HUES64 (cell line): ENCODE measurements at regions not wholly inside any gene's neighbourhood (a gene's known extent, or its start where the extent isn't known, plus 50 kb on each side); places are given as distances from the start of the nearest gene placed in this dataset.

Experiments
- H3K27ac ChIP-seq: 2 replicates; pipeline ENCODE4 v1.7.0; 2013; ENCODE audit warnings: low read depth, low read length, inconsistent platforms
- H3K27me3 ChIP-seq: 2 replicates; pipeline ENCODE4 v1.6.1; 2013; ENCODE audit warnings: mild to moderate bottlenecking, low read length; ENCODE audit not compliant: insufficient read depth
- H3K36me3 ChIP-seq: 2 replicates; pipeline ENCODE4 v1.6.1; 2013; ENCODE audit warnings: mild to moderate bottlenecking, low read length; ENCODE audit not compliant: insufficient read depth
- H3K4me1 ChIP-seq: 2 replicates; pipeline ENCODE4 v1.6.1; 2013; ENCODE audit warnings: mild to moderate bottlenecking, low read length, moderate library complexity; ENCODE audit not compliant: insufficient read depth
- H3K4me3 ChIP-seq: 2 replicates; pipeline ENCODE4 v1.5.1; 2013; ENCODE audit warnings: mild to moderate bottlenecking, low read length, moderate library complexity
- H3K9ac ChIP-seq: 2 replicates; pipeline ENCODE4 v1.6.1; 2013; ENCODE audit warnings: mild to moderate bottlenecking, low read depth, low read length
- H3K9me3 ChIP-seq: 2 replicates; pipeline ENCODE4 v1.6.1; 2013; ENCODE audit warnings: low read depth, low read length; ENCODE audit not compliant: insufficient read depth
- WGBS: fragments of 150-250, 120-280 bp; methylation state at CpG from one replicate; pipeline ENCODE4 v1.1.7; 2013; ENCODE audit warnings: missing lambda C conversion rate; 5-methylcytosine and 5-hydroxymethylcytosine counted together

GRCh38 chr6:137728386-137729349 is 138.4 kb upstream of the TNFAIP3 start:
- Histone ChIP-seq H3K4me3 (no peak overlapping the region), H3K27ac (no peak overlapping the region), H3K27me3 (no peaks in the 10 kb centered on the region), H3K9me3 (no peaks in the 10 kb centered on the region), H3K9ac (no peak overlapping the region), H3K4me1 (no peaks in the 10 kb centered on the region), H3K36me3 (no peaks in the 10 kb centered on the region)
- 85% methylated on average over 6 of the region's 6 CpGs for WGBS

GRCh38 chr6:137729866-137730629 is 137.0 kb upstream of the TNFAIP3 start:
- H3K27me3 ChIP-seq: no peaks in the 10 kb centered on the region
- no peaks in the 10 kb centered on the region for H3K9me3 ChIP-seq
- no peaks in the 10 kb centered on the region for H3K36me3 ChIP-seq
- H3K4me1 ChIP-seq: no peaks in the 10 kb centered on the region
- H3K9ac ChIP-seq: no peak overlapping the region
- 87% methylated on average over 6 of the region's 6 CpGs for WGBS
- no peak overlapping the region for H3K27ac ChIP-seq
- H3K4me3 ChIP-seq: no peak overlapping the region

- H3K36me3 ChIP-seq: no peaks in the 10 kb centered on the region
- no peaks in the 10 kb centered on the region for H3K27me3 ChIP-seq
- H3K27ac ChIP-seq: no peak overlapping the region
- no peaks in the 10 kb centered on the region for H3K4me1 ChIP-seq
- no peak overlapping the region for H3K4me3 ChIP-seq
- H3K9me3 ChIP-seq: no peaks in the 10 kb centered on the region
- H3K9ac ChIP-seq: no peak overlapping the region
- WGBS: no CpG with 5 or more reads among the region's 2 CpGs
Observed at GRCh38 chr6:137731600-137731959, 135.5 kb upstream of the TNFAIP3 start.

GRCh38 chr6:137731960-137732616 is 135.0 kb upstream of the TNFAIP3 start:
- no peak overlapping the region for H3K27ac ChIP-seq
- H3K4me3 ChIP-seq: no peak overlapping the region
- WGBS: 91% methylated on average over 4 of the region's 4 CpGs
- no peaks in the 10 kb centered on the region for H3K36me3 ChIP-seq
- no peaks in the 10 kb centered on the region for H3K27me3 ChIP-seq
- no peak overlapping the region for H3K9ac ChIP-seq
- no peaks in the 10 kb centered on the region for H3K9me3 ChIP-seq
- H3K4me1 ChIP-seq: no peaks in the 10 kb centered on the region

- no peak overlapping the region for H3K4me3 ChIP-seq
- no peaks in the 10 kb centered on the region for H3K27me3 ChIP-seq
- H3K27ac ChIP-seq: no peak overlapping the region
- H3K9me3 ChIP-seq: no peaks in the 10 kb centered on the region
- no peaks in the 10 kb centered on the region for H3K4me1 ChIP-seq
- 100% methylated on average over 2 of the region's 2 CpGs for WGBS
- H3K36me3 ChIP-seq: no peaks in the 10 kb centered on the region
- H3K9ac ChIP-seq: no peak overlapping the region
Observed at GRCh38 chr6:137733372-137733771, 133.7 kb upstream of the TNFAIP3 start.

- WGBS: 94% methylated on average over 4 of the region's 6 CpGs
Observed at GRCh38 chr6:137734005-137734874, 132.8 kb upstream of the TNFAIP3 start.

GRCh38 chr6:137734875-137735182 is 132.2 kb upstream of the TNFAIP3 start:
- no peak overlapping the region for H3K9ac ChIP-seq
- H3K9me3 ChIP-seq: no peaks in the 10 kb centered on the region
- H3K36me3 ChIP-seq: no peaks in the 10 kb centered on the region
- no peak overlapping the region for H3K4me3 ChIP-seq
- no peaks in the 10 kb centered on the region for H3K4me1 ChIP-seq
- no peak overlapping the region for H3K27ac ChIP-seq
- 98% methylated on average over 4 of the region's 4 CpGs for WGBS
- no peaks in the 10 kb centered on the region for H3K27me3 ChIP-seq

More at GRCh38 chr6:137734005-137734874, 132.8 kb upstream of the TNFAIP3 start:
- no peaks in the 10 kb centered on the region for H3K27me3 ChIP-seq
- H3K9ac ChIP-seq: no peak overlapping the region
- no peak overlapping the region for H3K4me3 ChIP-seq
- H3K9me3 ChIP-seq: no peaks in the 10 kb centered on the region
- no peaks in the 10 kb centered on the region for H3K4me1 ChIP-seq
- no peaks in the 10 kb centered on the region for H3K36me3 ChIP-seq
- no peak overlapping the region for H3K27ac ChIP-seq

GRCh38 chr6:137736048-137736818 is 130.8 kb upstream of the TNFAIP3 start:
- Histone ChIP-seq H3K27ac (no peak overlapping the region), H3K36me3 (no peaks in the 10 kb centered on the region), H3K4me1 (no peaks in the 10 kb centered on the region), H3K27me3 (no peaks in the 10 kb centered on the region), H3K4me3 (no peak overlapping the region), H3K9ac (no peak overlapping the region), H3K9me3 (no peaks in the 10 kb centered on the region)
- WGBS: 94% methylated on average over 6 of the region's 6 CpGs

- no peaks in the 10 kb centered on the region for H3K36me3 ChIP-seq
- no peaks in the 10 kb centered on the region for H3K4me1 ChIP-seq
- 81% methylated on average over 2 of the region's 4 CpGs for WGBS
- no peak overlapping the region for H3K27ac ChIP-seq
- no peaks in the 10 kb centered on the region for H3K9me3 ChIP-seq
- no peaks in the 10 kb centered on the region for H3K27me3 ChIP-seq
- no peak overlapping the region for H3K9ac ChIP-seq
- H3K4me3 ChIP-seq: no peak overlapping the region
Observed at GRCh38 chr6:137736911-137737310, 130.1 kb upstream of the TNFAIP3 start.
